SH-SY5Y (cell line): ENCODE measurements at regions not wholly inside any gene's neighbourhood (a gene's known extent, or its start where the extent isn't known, plus 50 kb on each side); places are given as distances from the start of the nearest gene placed in this dataset.

Experiments
- GATA2 ChIP-seq: IDR thresholded peaks from 2 replicates; pipeline ENCODE4 v1.6.1; 2011; ENCODE audit warnings: mild to moderate bottlenecking, low read depth, low read length
- GATA3 ChIP-seq: IDR thresholded peaks from 2 replicates; pipeline ENCODE4 v1.6.1; 2011; ENCODE audit warnings: low read depth, mild to moderate bottlenecking, low read length, moderate library complexity

- TF ChIP-seq GATA3 (no peak), GATA2 (no peak)
These were observed 656.9 kb downstream of the RFPL4B start for GRCh38 chr6:113004054-113004453.
